Stimulated activated CD8-positive, alpha-beta memory T cell treated with anti-CD3 and anti-CD28 coated beads, Interleukin-7, amount 100 ng/mL, for 1 hour (primary cell): ENCODE measurements at regions not wholly inside any gene's neighbourhood (a gene's known extent, or its start where the extent isn't known, plus 50 kb on each side); places are given as distances from the start of the nearest gene placed in this dataset.
"Not testable (repeated sequence)": the region's sequence is repeated elsewhere in the genome, so short reads cannot be mapped to it uniquely, and the experiment has no call there.

Source experiments
- DNase-seq, 2 donors: peaks; one replicate each; pipeline ENCODE4 v3.0.0-alpha.2; 2020; ENCODE audit warnings: low read depth in 2 of 2

DNA sequence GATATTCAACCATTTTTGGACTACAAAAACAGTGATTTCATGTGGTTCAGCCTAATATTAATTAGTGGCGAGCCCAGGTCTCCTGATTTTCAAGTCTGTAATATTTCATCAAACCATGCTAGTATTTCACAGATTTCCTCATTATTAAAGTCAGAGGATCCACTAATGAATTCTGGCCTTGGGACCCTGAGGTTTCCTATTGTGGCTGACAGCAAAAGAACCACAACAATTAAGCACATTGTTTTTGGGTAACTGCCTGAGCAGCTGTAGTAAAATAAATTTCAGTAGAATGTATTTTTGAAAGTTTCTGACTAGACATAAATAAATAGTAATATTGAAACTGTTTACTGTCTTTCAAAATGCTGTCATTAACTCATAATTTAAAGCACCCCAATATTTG, 630.7 kb upstream of the MMS22L start:
- DNase-seq: no peak

DNA sequence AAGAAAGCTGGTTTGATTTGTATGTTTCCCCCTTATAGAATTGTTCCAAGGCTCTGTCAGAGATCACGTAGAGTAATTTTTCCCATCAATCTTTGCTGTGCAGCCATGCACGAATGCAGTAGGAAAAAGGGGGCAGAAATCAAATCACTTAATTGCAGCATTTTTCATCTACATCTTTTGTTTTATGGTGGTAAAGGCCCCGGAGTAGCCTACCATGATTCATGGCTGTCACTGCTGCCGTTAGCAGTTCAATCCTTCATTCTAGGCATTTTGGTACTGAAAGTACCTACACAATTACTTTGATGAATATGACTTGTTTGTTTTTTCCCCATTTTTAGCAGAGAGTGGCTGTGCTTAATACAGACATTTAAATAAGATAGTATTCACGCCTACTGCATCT, 631.9 kb upstream of the MMS22L start:
- DNase-seq: no peak

DNA sequence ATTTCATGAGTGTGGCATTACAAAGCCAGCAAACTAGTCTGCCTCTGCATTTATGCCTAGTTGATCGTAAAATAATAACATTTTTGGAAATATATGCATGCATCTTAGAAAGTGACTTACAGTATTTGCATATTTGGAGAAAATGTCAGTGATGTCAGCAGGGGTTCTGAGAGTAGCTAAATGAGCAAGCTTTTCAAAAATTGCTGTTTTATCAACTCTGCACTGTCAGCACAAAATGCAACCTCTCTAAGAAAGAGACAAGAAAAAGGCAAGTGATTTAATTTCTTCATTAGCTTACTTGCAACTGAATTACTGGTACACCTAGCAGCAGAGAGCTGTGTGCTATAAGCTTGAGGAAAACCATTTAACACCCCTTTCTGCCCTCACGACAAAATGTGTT, 632.5 kb upstream of the MMS22L start:
- no peak for DNase-seq

DNA sequence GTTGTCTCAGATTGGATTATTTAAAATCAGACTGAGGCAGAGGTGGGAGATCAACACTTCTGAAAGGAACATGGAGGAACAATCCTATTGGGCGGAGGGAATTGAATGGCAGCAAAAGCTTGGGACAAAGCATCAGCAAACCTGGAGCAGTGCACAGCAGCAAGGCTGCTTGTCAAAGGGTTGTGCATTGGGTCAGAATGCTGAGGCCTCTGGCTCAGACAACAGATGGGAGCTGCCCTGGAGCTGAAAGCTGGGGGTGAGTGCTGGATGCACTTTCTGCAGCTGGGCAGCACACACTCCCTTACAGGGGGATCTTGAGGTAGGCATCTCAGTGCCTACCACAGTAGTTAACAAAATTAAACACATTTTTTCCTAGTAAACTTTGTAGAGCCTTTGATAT, 634.4 kb upstream of the MMS22L start:
- DNase-seq: no peak

DNA sequence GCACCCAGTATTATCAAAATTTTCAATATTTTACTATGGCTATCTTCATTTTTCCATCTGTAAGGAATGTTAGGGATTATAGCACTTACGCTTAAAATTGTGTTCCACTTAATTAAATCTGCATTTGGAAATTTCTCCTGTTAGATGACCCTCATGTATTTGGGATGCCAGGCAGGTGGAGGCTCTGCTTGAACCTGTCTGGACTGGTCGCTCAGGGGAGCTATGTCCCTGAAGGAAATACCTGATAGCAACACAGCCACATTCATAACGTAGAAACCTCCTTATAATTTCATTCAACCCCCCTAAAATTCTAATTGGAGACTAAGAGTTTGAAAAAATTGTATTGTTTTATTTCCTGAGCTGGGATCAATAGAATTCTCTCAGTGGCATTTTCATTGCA, 636.0 kb upstream of the MMS22L start:
- DNase-seq: no peak

DNA sequence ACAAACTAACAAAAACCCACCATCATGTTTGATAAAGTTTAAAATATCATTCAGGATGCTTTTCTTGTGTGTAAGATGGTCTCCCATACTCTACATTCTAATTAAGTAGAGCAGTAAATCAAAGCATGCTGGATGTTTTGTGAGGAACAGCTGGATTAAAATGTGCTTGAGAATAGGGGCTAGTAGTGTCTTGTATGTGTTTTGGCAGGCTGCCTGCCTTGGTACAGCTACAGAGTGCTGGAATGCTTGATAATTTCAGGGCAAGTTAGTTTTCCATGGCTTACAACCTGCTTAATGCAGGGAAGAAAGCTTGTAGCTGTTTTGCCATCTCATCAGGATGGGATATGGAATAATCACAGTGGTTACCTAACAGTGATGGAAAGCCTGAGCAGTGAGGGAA, 636.6 kb upstream of the MMS22L start:
- no peak for DNase-seq

DNA sequence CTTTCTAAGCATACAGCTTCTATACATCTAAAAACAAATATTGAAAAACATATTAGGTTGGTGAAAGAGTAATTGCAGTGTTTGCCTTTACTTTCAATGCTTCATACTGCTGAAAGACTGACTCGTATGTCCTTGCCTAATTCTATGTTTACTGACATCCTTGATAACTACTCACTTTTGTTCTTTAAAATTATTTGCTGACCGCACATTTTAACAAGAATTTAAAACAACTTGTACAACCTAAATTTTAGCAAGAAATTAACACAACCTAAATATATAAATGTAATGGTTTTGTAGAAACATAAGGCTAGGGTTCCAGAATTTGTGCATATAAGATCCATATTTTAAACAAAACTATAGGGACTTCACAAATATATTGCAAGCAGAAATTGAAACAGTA, 640.2 kb upstream of the MMS22L start:
- no peak for DNase-seq

DNA sequence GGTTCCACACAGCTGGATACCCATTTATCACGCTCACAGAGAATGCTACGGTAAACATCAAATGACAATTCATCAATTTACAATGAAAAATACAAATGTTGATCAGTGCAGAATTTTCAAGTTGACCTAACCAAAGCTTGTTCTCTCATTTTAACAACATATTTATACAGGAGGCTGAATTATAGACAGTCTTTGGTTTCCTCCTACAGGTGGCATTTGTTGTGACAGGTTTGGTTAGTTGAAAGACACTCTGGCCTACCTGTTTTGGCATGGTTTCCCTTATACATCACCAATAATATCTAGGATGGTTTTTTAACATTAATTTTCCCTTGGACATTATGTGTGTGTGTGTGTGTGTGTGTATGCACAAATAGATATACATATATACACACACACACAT, 642.5 kb upstream of the MMS22L start:
- no peak for DNase-seq

DNA sequence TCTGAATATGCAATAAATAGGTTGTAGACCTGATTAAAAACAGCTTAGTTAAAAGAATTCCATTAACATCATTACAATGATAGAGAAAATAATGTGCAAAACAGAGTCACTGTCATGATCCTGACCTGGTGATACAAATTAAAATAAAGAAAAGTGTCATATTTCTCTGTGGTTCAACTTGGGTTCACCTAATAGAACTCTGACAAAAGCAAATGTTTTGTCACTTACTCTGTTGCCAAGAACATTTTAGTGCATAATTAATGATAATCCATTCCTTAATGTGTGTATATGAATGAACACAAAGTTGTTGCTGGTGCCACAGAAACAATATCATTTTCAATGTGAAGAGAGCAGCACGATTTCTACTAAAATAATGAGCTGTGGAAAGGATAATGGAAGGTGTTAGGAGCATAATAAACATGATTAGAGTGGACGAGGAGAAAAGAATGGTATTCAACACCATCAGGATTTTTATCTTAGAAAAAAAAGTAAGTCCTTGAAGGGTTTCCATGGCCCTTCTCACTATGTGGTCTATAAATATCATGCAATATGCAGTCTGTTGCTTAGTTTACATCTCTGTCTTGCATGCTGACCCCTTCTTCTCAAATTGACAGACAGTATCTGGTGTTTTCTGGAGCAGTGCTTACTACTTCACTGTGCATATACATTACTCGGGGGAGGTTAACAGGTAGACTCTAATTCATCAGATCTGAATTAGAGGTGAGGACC, 656.6 kb upstream of the MMS22L start:
- DNase-seq: no peak

DNA sequence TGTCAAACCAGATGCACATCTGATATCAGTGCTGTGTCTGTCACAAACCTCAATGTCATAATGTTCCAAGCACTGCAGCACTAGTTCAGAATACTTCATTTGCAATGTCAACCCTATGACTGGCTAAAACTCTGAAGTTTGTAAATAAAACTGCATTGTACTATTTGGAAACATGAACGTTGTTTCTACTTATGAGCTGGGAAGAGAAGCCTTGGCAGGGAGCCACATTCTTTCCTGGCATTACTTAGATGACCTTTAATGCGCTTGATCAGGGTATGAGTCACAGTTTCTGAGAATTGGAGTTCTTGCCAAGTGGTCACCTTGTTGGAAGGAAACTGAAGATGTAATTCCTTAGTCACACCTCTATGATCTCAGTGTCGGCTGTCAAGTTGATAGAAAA, 664.8 kb upstream of the MMS22L start:
- no peak for DNase-seq

DNA sequence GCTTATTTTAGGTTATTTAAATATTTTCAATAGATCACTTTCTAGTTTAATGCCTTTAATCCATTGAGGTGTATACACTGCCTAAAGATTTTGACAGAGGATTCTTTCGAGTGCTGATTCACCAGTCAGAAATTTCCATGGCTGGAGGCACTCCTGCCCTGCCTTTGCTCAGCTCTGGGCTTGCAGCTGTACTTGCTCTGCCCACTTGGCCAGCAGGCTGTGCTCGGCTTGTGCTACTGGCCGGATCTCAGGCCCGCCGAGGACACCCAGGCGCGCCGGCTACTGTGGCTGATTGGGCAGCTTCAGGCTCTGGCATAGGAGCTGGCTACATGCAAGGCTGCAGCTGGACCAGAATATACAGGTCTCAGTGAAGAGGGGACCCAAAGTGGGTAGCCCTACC, 675.1 kb upstream of the MMS22L start:
- no peak for DNase-seq

DNA sequence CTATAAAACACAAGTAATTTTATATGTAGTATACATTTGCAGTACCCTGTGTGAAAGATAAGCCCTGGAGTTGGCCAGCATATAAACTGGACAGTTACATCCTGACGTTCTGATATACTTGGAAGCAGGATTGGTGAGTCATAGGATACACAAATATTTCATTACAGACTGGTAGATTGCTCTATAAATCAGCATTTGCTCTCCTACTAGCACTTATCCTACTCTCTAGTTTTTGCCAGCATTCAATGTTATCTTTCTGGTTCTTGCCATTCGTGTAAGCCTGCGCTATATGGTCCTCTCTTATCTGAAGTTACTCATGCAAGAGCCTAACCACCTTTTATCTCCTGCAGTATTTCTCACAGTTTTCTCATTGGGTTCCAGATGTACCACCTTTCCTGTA, 680.2 kb upstream of the MMS22L start:
- no peak for DNase-seq

DNA sequence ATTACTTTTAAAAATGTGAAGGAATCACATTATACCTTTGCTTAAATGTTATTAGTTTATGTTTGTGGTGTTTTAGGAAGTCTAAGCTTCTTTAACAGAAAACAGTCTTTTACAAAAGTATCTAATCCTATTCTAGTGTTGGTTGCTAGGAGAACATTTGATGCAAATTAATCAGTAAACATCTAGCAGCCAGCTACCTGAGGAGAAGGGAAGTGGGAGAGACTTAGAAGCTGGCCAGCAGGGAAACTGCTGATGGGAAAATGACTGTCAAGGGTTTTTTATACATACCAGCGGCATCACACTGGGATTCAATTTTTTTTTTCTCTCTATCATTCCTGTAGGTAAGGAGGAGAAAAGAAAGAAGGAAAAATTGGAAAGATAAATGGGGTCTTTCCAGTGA, 686.0 kb upstream of the MMS22L start:
- DNase-seq: no peak

DNA sequence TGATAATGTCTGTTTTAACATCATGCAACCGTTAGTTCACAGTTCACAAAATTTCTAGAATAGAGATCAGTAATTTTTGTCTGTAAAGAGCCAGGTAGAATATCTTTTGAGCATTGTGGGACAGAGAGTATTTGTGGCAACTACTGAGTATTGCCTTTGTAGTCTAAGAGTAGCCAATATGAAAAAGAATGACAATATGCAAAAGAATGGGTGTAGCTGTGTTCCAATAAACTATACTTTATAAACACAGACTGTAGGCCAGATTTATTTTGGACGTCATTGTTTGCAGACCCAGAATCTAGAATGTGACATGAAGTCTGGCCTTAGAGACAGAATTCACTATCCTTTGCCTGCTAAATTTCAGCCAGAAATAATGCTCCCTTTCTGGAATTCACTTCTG, 694.1 kb upstream of the MMS22L start:
- DNase-seq: no peak

DNA sequence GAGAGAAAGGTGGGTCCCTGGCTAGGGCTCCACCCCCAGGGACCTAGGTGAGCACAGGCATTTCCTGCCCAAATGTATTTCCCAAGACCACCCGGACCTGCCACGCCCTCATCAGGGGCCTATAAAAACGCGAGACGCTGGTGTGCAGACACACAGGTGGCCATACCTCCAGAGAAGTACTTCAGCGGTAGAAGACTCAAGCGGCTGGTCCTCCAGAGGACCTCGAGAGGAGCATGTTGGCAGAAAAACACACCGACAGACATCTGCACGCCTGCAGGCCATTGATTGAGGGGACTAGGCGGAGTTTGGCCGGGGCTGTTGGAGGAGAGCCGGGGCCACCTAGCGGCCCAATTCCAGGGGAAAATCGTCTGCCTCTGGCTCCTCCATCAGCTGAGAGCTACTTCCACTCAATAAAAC, 695.8 kb upstream of the MMS22L start:
- no peak for DNase-seq

DNA sequence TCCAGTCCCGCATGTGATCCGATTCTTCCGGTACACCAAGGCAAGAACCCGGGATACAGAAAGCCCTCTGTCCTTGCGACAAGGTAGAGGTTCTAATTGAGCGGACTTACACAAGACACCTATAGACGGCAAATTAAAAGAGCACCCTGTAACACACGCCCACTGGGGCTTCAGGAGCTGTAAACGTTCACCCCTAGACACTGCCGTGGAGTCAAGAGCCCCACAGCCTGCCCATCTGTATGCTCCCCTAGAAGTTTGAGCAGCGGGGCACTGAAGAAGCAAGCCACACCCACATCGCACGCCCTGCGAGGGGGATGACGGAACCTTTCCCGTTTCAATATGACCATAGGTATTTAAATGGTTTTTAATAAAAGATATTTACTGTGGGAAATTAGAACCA, 696.3 kb upstream of the MMS22L start:
- not testable (repeated sequence) for DNase-seq

DNA sequence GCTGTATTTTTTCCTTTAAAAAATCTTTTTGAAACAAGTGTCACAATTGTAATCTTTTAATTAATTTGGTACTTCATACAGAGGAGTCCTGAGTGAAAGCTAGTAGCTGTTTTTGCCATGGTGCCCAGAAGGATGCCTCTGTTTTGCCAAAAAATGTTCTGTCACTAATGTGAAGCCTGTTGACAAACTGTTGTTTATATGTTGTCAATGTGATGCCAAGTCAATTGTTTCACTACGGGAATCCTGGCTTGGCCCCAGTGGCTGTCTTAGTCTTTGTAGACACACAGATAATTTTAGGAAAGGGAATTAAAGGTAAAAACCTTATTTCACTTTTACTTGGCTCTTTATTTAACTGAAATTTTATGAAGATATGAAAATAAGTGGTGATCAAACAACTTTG, 706.4 kb upstream of the MMS22L start:
- no peak for DNase-seq

DNA sequence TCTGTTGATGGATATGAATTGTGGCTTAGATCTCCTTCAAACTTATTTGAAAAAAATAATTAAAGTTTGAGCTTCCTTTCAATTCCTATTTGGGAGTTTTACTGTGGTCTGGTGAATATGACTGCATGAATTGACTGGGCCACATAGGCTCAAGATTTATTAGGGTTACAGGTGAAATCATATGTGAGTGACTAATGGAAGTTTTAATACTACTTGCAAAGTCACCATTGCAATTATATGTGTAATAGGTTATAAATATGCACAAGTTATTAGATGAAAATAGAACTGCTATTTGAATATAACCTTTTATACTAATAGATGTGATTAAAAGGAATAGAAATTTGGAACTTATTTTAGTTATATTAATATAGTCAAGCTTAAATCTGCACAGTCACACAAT, 712.1 kb upstream of the MMS22L start:
- no peak for DNase-seq

DNA sequence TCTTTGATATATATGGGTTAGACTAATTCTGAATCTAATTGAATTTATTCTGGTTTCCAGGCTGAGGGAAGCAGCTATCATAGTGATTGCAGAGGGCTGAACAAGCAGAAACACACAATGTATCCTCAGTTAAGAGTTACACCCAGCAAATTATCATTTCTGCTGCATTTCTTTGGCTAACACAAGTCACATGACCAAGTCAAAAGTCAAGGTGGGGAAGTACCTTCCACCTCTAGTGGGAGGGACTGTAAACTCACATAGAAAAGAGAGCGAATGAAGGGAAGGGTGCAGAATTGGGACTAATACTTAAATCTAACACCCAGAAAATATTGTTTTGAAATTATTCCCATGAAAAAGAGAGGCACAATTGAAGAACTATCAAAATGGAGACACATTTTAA, 719.7 kb upstream of the MMS22L start:
- DNase-seq: no peak

DNA sequence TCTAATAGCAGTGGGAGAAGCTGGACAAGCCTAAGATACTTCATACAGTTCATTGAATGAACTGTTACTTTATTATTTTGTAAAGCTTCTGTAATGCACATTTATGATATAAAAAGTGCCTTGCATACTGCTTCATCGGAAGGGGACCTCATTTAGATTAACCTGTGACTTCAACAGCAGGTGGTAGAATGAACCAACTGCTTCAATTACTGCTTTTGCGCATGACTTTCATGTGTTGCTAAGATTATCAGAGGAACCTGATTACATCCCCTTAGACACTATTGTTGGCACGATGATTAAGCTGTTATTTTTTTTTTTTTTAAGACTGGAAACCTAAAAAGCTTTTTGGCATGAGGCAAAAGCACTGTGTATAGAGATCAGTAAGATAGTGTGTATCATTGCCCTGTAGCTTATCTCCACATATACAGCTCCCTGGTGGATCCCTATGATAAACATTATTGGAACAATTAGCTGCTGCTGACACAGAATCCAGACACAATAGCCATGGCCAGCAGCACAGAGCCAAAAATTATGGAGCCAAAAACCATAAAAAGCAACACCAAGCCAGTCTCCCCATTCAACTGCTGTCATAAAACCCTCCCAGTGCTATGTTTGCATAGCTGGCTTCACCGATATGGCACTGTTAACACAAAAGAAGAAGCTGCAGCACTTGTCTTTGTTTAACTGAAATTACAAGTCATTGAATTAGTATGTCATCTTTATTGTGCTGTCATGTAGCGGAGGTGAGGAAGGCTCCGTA, 731.6 kb upstream of the MMS22L start:
- DNase-seq: no peak

DNA sequence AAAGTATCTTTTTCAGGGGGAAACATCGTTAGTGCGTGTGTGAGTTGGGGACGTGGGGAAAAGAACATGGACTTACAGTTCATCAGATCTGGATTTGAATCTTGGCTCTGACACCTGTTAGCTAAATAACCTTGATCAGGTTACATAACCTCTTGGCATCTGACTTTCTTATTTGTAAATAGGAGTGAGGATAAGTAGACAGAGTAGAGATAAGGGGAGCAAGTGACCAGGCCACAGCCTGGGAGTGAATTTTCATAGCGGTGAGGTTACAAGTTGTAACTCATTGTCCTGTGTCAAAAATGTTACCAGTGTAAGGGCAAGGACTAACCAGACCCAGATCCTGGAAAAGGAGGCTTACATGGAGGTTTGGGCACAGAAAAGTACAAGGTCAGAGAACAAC, 733.5 kb upstream of the MMS22L start:
- no peak for DNase-seq

DNA sequence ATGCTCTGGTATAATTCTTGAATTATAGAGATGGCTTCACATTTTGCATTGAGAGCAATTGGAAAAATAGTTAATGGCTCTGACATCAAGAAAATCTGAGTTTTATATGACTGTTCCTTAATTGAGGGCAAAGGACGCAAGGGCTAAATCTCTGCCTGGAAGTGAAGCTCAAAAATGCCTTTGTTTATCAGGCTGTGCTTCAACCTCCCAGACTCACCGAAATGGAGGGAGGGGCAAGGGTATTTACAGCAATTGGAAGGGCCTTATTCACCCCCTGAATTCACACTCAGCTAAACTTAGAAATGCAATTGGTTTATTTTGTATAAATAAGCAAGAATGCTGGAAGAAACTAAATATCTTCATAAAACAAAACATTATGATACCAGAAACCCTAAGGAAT, 737.2 kb upstream of the MMS22L start:
- DNase-seq: no peak

DNA sequence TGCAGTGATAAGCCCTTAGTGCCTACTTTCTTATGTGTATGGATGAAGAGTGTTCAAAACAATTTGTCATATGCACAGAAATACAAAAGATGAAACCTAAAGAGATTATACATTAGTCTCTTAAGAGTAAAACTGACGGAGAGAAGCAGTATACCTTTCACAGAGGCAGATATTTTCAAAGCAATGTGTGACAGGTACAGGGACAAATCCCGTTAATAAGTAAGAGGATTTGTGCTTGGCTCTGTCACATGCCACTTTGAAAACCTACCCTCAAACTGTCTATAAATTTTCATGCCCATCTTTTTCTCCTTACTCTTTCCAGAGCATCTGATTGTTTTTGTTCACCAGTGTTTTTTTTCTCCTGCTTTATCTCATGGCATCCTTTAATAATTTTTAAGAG, 741.3 kb upstream of the MMS22L start:
- DNase-seq: no peak

DNA sequence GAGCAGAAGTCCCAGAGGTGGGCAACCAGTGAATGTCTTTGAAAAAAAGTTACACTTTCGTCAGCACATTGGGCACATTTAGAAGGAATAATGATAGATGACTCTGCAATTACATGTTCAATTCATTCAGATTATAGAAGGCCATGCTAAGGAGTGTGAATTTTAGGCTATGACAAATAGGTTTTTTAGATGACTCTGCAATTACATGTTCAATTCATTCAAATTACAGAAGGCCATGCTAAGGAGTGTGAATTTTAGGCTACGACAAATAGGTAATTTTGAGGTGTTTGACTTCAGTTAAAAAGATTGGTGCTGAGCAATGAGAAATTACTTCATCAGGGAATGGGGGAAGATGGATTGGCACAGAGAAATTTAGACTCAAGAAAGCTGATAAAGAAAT, 744.9 kb upstream of the MMS22L start:
- DNase-seq: no peak
